DOHH2 (cell line): ENCODE measurements at regions not wholly inside any gene's neighbourhood (a gene's known extent, or its start where the extent isn't known, plus 50 kb on each side); places are given as distances from the start of the nearest gene placed in this dataset.

Experiments used
- EZH2phosphoT487 ChIP-seq: fragments of 200-600 bp; sonication (generic); IDR thresholded peaks from 2 replicates; pipeline ENCODE4 v1.6.1; 2017; ENCODE audit warnings: borderline replicate concordance, mild to moderate bottlenecking, antibody characterized with exemption, low read length, moderate library complexity, mixed read lengths
- TF ChIP-seq, protein P1 (sequence below): fragments of 200-600 bp; sonication (generic); IDR thresholded peaks from one replicate; pipeline ENCODE4 v1.5.1; 2014; ENCODE audit warnings: antibody characterized with exemption, mild to moderate bottlenecking, low read depth, low read length; ENCODE audit not compliant: poor library complexity, severe bottlenecking

DNA sequence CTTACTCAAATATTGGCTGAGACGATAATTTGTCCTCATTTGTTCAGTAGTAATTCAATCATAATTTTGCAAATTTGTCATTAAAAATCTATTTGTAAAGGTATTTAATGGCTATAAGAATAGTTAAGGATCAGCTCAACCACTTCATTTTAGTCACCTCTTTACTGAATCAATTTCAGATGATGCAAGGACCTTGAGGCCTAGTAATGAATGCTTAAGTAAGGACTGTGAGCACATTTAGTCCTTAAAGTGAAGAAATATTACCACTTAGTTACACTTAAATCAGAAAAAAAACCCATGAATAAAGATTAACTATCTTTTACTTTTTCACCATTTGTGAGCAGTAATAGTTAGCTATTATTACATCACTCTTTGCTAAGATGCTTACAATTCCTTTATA lies 778.9 kb downstream of the CCDC85A start:
- TF ChIP-seq, protein P1, sequence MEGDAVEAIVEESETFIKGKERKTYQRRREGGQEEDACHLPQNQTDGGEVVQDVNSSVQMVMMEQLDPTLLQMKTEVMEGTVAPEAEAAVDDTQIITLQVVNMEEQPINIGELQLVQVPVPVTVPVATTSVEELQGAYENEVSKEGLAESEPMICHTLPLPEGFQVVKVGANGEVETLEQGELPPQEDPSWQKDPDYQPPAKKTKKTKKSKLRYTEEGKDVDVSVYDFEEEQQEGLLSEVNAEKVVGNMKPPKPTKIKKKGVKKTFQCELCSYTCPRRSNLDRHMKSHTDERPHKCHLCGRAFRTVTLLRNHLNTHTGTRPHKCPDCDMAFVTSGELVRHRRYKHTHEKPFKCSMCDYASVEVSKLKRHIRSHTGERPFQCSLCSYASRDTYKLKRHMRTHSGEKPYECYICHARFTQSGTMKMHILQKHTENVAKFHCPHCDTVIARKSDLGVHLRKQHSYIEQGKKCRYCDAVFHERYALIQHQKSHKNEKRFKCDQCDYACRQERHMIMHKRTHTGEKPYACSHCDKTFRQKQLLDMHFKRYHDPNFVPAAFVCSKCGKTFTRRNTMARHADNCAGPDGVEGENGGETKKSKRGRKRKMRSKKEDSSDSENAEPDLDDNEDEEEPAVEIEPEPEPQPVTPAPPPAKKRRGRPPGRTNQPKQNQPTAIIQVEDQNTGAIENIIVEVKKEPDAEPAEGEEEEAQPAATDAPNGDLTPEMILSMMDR: no peak
- no peak for TF ChIP-seq EZH2phosphoT487
